Neural cell (in vitro differentiated cells): ENCODE measurements at regions not wholly inside any gene's neighbourhood (a gene's known extent, or its start where the extent isn't known, plus 50 kb on each side); places are given as distances from the start of the nearest gene placed in this dataset.

Source experiments
- CTCF ChIP-seq: fragments of 450-650 bp; IDR thresholded peaks from 2 replicates; pipeline ENCODE4 v1.5.1; 2014; ENCODE audit warnings: antibody characterized with exemption, mild to moderate bottlenecking, moderate library complexity; ENCODE audit not compliant: poor library complexity, severe bottlenecking
- EZH2 ChIP-seq: fragments of 200-600, 300-800 bp; shearing (Covaris generic), sonication (generic); IDR thresholded peaks from 2 replicates; pipeline ENCODE4 v1.6.1; 2014; ENCODE audit warnings: antibody characterized with exemption, low read length, borderline replicate concordance, mild to moderate bottlenecking; ENCODE audit not compliant: insufficient read depth, poor library complexity, severe bottlenecking
- RAD21 ChIP-seq: fragments of 450-650 bp; conservative IDR thresholded peaks from 2 replicates; pipeline ENCODE4 v1.6.1; 2014; ENCODE audit warnings: antibody characterized with exemption, mild to moderate bottlenecking, moderate library complexity

GRCh38 chr2:186946896-186947467 is 98.0 kb upstream of the ZSWIM2 start:
- TF ChIP-seq CTCF (no peak), RAD21 (no peak), EZH2 (no peak)
